CD14-positive monocyte (primary cell): ENCODE measurements at regions not wholly inside any gene's neighbourhood (a gene's known extent, or its start where the extent isn't known, plus 50 kb on each side); places are given as distances from the start of the nearest gene placed in this dataset.

Experiments
- DNase-seq, 3 donors: peaks; one replicate each; pipeline ENCODE4 v3.0.0-alpha.2; 2011 to 2022
- H2AFZ ChIP-seq: 2 replicates; pipeline ENCODE4 v1.6.0; 2012; ENCODE audit warnings: mild to moderate bottlenecking, low read depth, low read length, inconsistent platforms; ENCODE audit not compliant: insufficient read depth, poor library complexity, severe bottlenecking
- H3K27ac ChIP-seq, 2 donors: 1 replicate in 1 of 2; 2 replicates in 1 of 2; pipeline ENCODE4 v1.5.1; 2012 to 2013; ENCODE audit warnings: low read length in 2 of 2, control low read depth in 1 of 2, inconsistent platforms in 1 of 2, low read depth in 1 of 2, mild to moderate bottlenecking in 1 of 2
- H3K27me3 ChIP-seq, 2 donors: one replicate each; pipeline versions ENCODE4 v1.6.0 to v1.6.1; 2011 to 2013; ENCODE audit warnings: low read length in 2 of 2; ENCODE audit not compliant: control insufficient read depth in 2 of 2, insufficient read depth in 2 of 2
- H3K36me3 ChIP-seq, 2 donors: replicated peaks in 1 of 2; 1 replicate in 1 of 2; 2 replicates in 1 of 2; pipeline versions ENCODE4 v1.5.1 to v1.6.1; 2012 to 2013; ENCODE audit warnings: low read length in 2 of 2, control low read depth in 1 of 2, inconsistent platforms in 1 of 2, mild to moderate bottlenecking in 1 of 2; ENCODE audit not compliant: insufficient read depth in 2 of 2, control insufficient read depth in 1 of 2
- H3K4me1 ChIP-seq, 2 donors: 1 replicate in 1 of 2; 2 replicates in 1 of 2; pipeline versions ENCODE4 v1.5.1 to v1.6.1; 2012 to 2013; ENCODE audit warnings: low read length in 2 of 2, control low read depth in 1 of 2, inconsistent platforms in 1 of 2, mild to moderate bottlenecking in 1 of 2, moderate library complexity in 1 of 2; ENCODE audit not compliant: insufficient read depth in 2 of 2, control insufficient read depth in 1 of 2
- H3K4me2 ChIP-seq: replicated peaks from 2 replicates; pipeline ENCODE3; 2012; ENCODE audit warnings: low read length, moderate library complexity, mild to moderate bottlenecking; ENCODE audit not compliant: poor library complexity, severe bottlenecking; ENCODE audit errors: extremely low read depth
- H3K4me3 ChIP-seq, 3 experiments: fragments of 200-600 bp in 1 of 3; sonication (generic) in 1 of 3; replicated peaks in 1 of 3; 1 replicate in 2 of 3; 2 replicates in 1 of 3; pipeline ENCODE4 v1.5.1; 2011 to 2013; ENCODE audit warnings: low read length in 3 of 3, mild to moderate bottlenecking in 3 of 3, control low read depth in 2 of 3, low read depth in 2 of 3, inconsistent platforms in 1 of 3, moderate library complexity in 1 of 3
- H3K79me2 ChIP-seq: 2 replicates; pipeline ENCODE4 v1.6.0; 2012; ENCODE audit warnings: mild to moderate bottlenecking, control low read depth, inconsistent platforms, low read length, moderate library complexity; ENCODE audit not compliant: insufficient read depth
- H3K9ac ChIP-seq: 2 replicates; pipeline ENCODE4 v1.6.0; 2017; ENCODE audit warnings: low read length, mild to moderate bottlenecking; ENCODE audit not compliant: insufficient read depth, poor library complexity, severe bottlenecking
- H3K9me3 ChIP-seq, 2 donors: replicated peaks in 1 of 2; 1 replicate in 1 of 2; 2 replicates in 1 of 2; pipeline versions ENCODE4 v1.5.1 to v1.6.1; 2012 to 2013; ENCODE audit warnings: low read length in 2 of 2, control low read depth in 1 of 2; ENCODE audit not compliant: control insufficient read depth in 1 of 2, insufficient read depth in 1 of 2
- H4K20me1 ChIP-seq: 2 replicates; pipeline ENCODE4 v1.6.0; 2012; ENCODE audit warnings: mild to moderate bottlenecking, low read length, control low read depth, moderate library complexity; ENCODE audit not compliant: insufficient read depth
- H3K27ac Mint-ChIP-seq, 7 donors: one replicate each; pipeline ENCODE4 v1.8.0; 2020; ENCODE audit warnings: mild to moderate bottlenecking in 7 of 7, mixed read lengths in 7 of 7, moderate library complexity in 6 of 7, inconsistent platforms in 2 of 7
- H3K27me3 Mint-ChIP-seq, 3 donors: one replicate each; pipeline ENCODE4 v1.8.0; 2021 to 2022; ENCODE audit warnings: low read depth in 3 of 3, mild to moderate bottlenecking in 3 of 3, mixed read lengths in 3 of 3, moderate library complexity in 3 of 3, inconsistent platforms in 1 of 3
- H3K36me3 Mint-ChIP-seq, 2 donors: one replicate each; pipeline ENCODE4 v1.8.0; 2020; ENCODE audit warnings: mixed read lengths in 2 of 2, inconsistent platforms in 1 of 2, mild to moderate bottlenecking in 1 of 2
- H3K4me1 Mint-ChIP-seq: one replicate; pipeline ENCODE4 v1.8.0; 2020; ENCODE audit warnings: mild to moderate bottlenecking, mixed read lengths
- H3K4me3 Mint-ChIP-seq, 2 donors: one replicate each; pipeline ENCODE4 v1.8.0; 2020; ENCODE audit warnings: mild to moderate bottlenecking in 2 of 2, mixed read lengths in 2 of 2, moderate library complexity in 1 of 2
- H3K9me3 Mint-ChIP-seq, 7 donors: one replicate each; pipeline ENCODE4 v1.8.0; 2020 to 2022; ENCODE audit warnings: mixed read lengths in 7 of 7, mild to moderate bottlenecking in 6 of 7, moderate library complexity in 6 of 7, inconsistent platforms in 2 of 7
- CTCF ChIP-seq: fragments of 200-600 bp; IDR thresholded peaks from one replicate; pipeline ENCODE4 v1.8.0; 2022; ENCODE audit warnings: antibody characterized with exemption, mild to moderate bottlenecking
- WGBS: methylation state at CpG from one replicate; pipeline ENCODE4 v1.1.5; 2013; ENCODE audit warnings: missing lambda C conversion rate; ENCODE audit not compliant: insufficient coverage; 5-methylcytosine and 5-hydroxymethylcytosine counted together
- intact Hi-C, 2 donors: fragments of 100-400 bp; cut with micrococcal nuclease; formaldehyde crosslinking; loops; one replicate each; pipeline versions ENCODE4 v1.15.0 to v1.15.1; 2023

GRCh38 chr7:31398815-31399214 is 58.3 kb upstream of the NEUROD6 start:
- WGBS = 100% methylated on average over 1 of the region's 2 CpGs
- Mint-ChIP-seq H3K36me3 (no peaks in the 10 kb centered on the region), H3K4me3 (no peak overlapping the region), H3K9me3 (peaks cover 0 to 4% (median 2%) of the 10 kb centered on the region in 7 donors), H3K4me1 (no peaks in the 10 kb centered on the region), H3K27me3 (peaks cover 0 to 6% (median 2%) of the 10 kb centered on the region in 3 donors), H3K27ac (no peak overlapping the region)
- DNase-seq = no peak
- H3K79me2 ChIP-seq = no peaks in the 10 kb centered on the region
- peaks cover 0 to 4% of the 10 kb centered on the region in 2 donors for H3K9me3 ChIP-seq
- H3K4me3 ChIP-seq = no peak overlapping the region
- no peak overlapping the region for H2AFZ ChIP-seq
- H3K4me2 ChIP-seq = no peak overlapping the region
- H3K27ac ChIP-seq = no peak overlapping the region
- no peaks in the 10 kb centered on the region for H3K27me3 ChIP-seq
- intact Hi-C loops = no loop called here
- no peaks in the 10 kb centered on the region for H3K4me1 ChIP-seq
- no peaks in the 10 kb centered on the region for H4K20me1 ChIP-seq
- no peak for TF ChIP-seq CTCF
- no peak overlapping the region for H3K9ac ChIP-seq
- H3K36me3 ChIP-seq = no peaks in the 10 kb centered on the region

GRCh38 chr7:31407178-31407676 is 66.7 kb upstream of the NEUROD6 start:
- Mint-ChIP-seq H3K27ac (peak overlapping the region in 1 of 7 donors; percentile 27), H3K4me1 (peaks cover 4% of the 10 kb centered on the region), H3K27me3 (peaks cover 0 to 2% (median 0%) of the 10 kb centered on the region in 3 donors), H3K9me3 (peaks cover 0 to 3% (median 0%) of the 10 kb centered on the region in 7 donors), H3K36me3 (no peaks in the 10 kb centered on the region), H3K4me3 (no peak overlapping the region)
- intact Hi-C loops = no loop called here
- H3K4me3 ChIP-seq = no peak overlapping the region
- no peaks in the 10 kb centered on the region for H3K79me2 ChIP-seq
- no peak overlapping the region for H3K9ac ChIP-seq
- no CpG with 5 or more reads among the region's 2 CpGs for WGBS
- H3K4me1 ChIP-seq = peaks cover 8 to 9% of the 10 kb centered on the region in 2 donors
- no peak for DNase-seq
- no peaks in the 10 kb centered on the region for H3K27me3 ChIP-seq
- no peak overlapping the region for H3K27ac ChIP-seq
- H2AFZ ChIP-seq = no peak overlapping the region
- peaks cover 0 to 2% of the 10 kb centered on the region in 2 donors for H3K9me3 ChIP-seq
- H4K20me1 ChIP-seq = no peaks in the 10 kb centered on the region
- H3K36me3 ChIP-seq = no peaks in the 10 kb centered on the region
- H3K4me2 ChIP-seq = no peak overlapping the region
- no peak for TF ChIP-seq CTCF
